ENCODE measurements at regions not wholly inside any gene's neighbourhood (a gene's known extent, or its start where the extent isn't known, plus 50 kb on each side); places are given as distances from the start of the nearest gene placed in this dataset.
A peak's percentile ranks its signal among the peaks of the same experiment; 100 is the strongest.

GRCh38 chr6:10098756-10099528, 315.9 kb downstream of the TFAP2A start:
- peak overlapping the region; percentile 0 to 68 (median 1) for H3K4me3 ChIP-seq (replicated peaks in 1 of 3; ENCODE audit: low read depth in 2 of 3, low read length in 3 of 3)
- H3K4me1 ChIP-seq (ENCODE audit: control insufficient read depth in 1 of 2, insufficient read depth in 2 of 2, low read length in 2 of 2), result peaks cover 7% of the 10 kb centered on the region in 2 donors
- peaks cover 7 to 14% (median 11%) of the 10 kb centered on the region in 7 donors for H3K9me3 Mint-ChIP-seq
- no peak overlapping the region for H3K27ac ChIP-seq (ENCODE audit: low read depth in 1 of 2, low read length in 2 of 2)
- 64% methylated on average over 20 of the region's 27 CpGs for WGBS (ENCODE audit: insufficient coverage)
- no peaks in the 10 kb centered on the region for H4K20me1 ChIP-seq (ENCODE audit: insufficient read depth, low read length)
- H3K4me3 Mint-ChIP-seq, result peak overlapping the region; percentile 72 to 90
- H3K27ac Mint-ChIP-seq, result peak overlapping the region in 5 of 7 donors; percentile 9 to 79 (median 64)
- peaks cover 0 to 3% of the 10 kb centered on the region in 2 donors for H3K27me3 ChIP-seq (ENCODE audit: control insufficient read depth in 2 of 2, insufficient read depth in 2 of 2, low read length in 2 of 2)
- DNase-seq, result no peak
- no peaks in the 10 kb centered on the region for H3K36me3 ChIP-seq (replicated peaks in 1 of 2; ENCODE audit: control insufficient read depth in 1 of 2, insufficient read depth in 2 of 2, low read length in 2 of 2)
- intact Hi-C loops (cut with micrococcal nuclease), result no loop called here
- H3K27me3 Mint-ChIP-seq (ENCODE audit: low read depth in 3 of 3), result peaks cover 5 to 11% (median 9%) of the 10 kb centered on the region in 3 donors
- H3K4me2 ChIP-seq (replicated peaks; ENCODE audit: extremely low read depth, low read length, poor library complexity, severe bottlenecking), result peak overlapping the region; percentile 65
- peaks cover 24% of the 10 kb centered on the region for H3K4me1 Mint-ChIP-seq
- peaks cover 0 to 4% of the 10 kb centered on the region in 2 donors for H3K36me3 Mint-ChIP-seq
- H2AFZ ChIP-seq (ENCODE audit: insufficient read depth, low read depth, low read length, poor library complexity, severe bottlenecking), result peak overlapping the region; percentile 73
- no peaks in the 10 kb centered on the region for H3K79me2 ChIP-seq (ENCODE audit: insufficient read depth, low read length)
- peaks cover 0 to 6% of the 10 kb centered on the region in 2 donors for H3K9me3 ChIP-seq (replicated peaks in 1 of 2; ENCODE audit: control insufficient read depth in 1 of 2, insufficient read depth in 1 of 2, low read length in 2 of 2)
- no peak for TF ChIP-seq CTCF (IDR thresholded peaks at IDR 0.05)
- peak overlapping the region; percentile 30 for H3K9ac ChIP-seq (ENCODE audit: insufficient read depth, low read length, poor library complexity, severe bottlenecking)

GRCh38 chr6:10093282-10093681, 321.6 kb downstream of the TFAP2A start:
- H3K9ac ChIP-seq (ENCODE audit: insufficient read depth, low read length, poor library complexity, severe bottlenecking), result no peak overlapping the region
- H3K4me1 Mint-ChIP-seq, result peaks cover 8% of the 10 kb centered on the region
- no peaks in the 10 kb centered on the region for H3K36me3 ChIP-seq (replicated peaks in 1 of 2; ENCODE audit: control insufficient read depth in 1 of 2, insufficient read depth in 2 of 2, low read length in 2 of 2)
- H3K27me3 Mint-ChIP-seq (ENCODE audit: low read depth in 3 of 3), result peaks cover 0 to 3% (median 3%) of the 10 kb centered on the region in 3 donors
- no peaks in the 10 kb centered on the region for H3K27me3 ChIP-seq (ENCODE audit: control insufficient read depth in 2 of 2, insufficient read depth in 2 of 2, low read length in 2 of 2)
- H4K20me1 ChIP-seq (ENCODE audit: insufficient read depth, low read length), result no peaks in the 10 kb centered on the region
- H3K79me2 ChIP-seq (ENCODE audit: insufficient read depth, low read length), result no peaks in the 10 kb centered on the region
- intact Hi-C loops (cut with micrococcal nuclease), result no loop called here
- no peak overlapping the region for H3K4me3 Mint-ChIP-seq
- peaks cover 0 to 8% of the 10 kb centered on the region in 2 donors for H3K36me3 Mint-ChIP-seq
- no peak overlapping the region for H3K27ac ChIP-seq (ENCODE audit: low read depth in 1 of 2, low read length in 2 of 2)
- no peak overlapping the region for H2AFZ ChIP-seq (ENCODE audit: insufficient read depth, low read depth, low read length, poor library complexity, severe bottlenecking)
- H3K27ac Mint-ChIP-seq, result no peak overlapping the region
- TF ChIP-seq CTCF (IDR thresholded peaks at IDR 0.05), result no peak
- no peak for DNase-seq
- H3K4me1 ChIP-seq (ENCODE audit: control insufficient read depth in 1 of 2, insufficient read depth in 2 of 2, low read length in 2 of 2), result peaks cover under 1 to 4% of the 10 kb centered on the region in 2 donors
- peaks cover 10 to 26% of the 10 kb centered on the region in 2 donors for H3K9me3 ChIP-seq (replicated peaks in 1 of 2; ENCODE audit: control insufficient read depth in 1 of 2, insufficient read depth in 1 of 2, low read length in 2 of 2)
- peaks cover 21 to 32% (median 29%) of the 10 kb centered on the region in 7 donors for H3K9me3 Mint-ChIP-seq
- 80% methylated on average over 3 of the region's 5 CpGs for WGBS (ENCODE audit: insufficient coverage)
- H3K4me2 ChIP-seq (replicated peaks; ENCODE audit: extremely low read depth, low read length, poor library complexity, severe bottlenecking), result no peak overlapping the region
- no peak overlapping the region for H3K4me3 ChIP-seq (replicated peaks in 1 of 3; ENCODE audit: low read depth in 2 of 3, low read length in 3 of 3)
